GM19240 (cell line): ENCODE measurements at regions not wholly inside any gene's neighbourhood (a gene's known extent, or its start where the extent isn't known, plus 50 kb on each side); places are given as distances from the start of the nearest gene placed in this dataset.

Experiments used
- DNase-seq: peaks from one replicate; pipeline ENCODE4 v3.0.0; 2011; ENCODE audit warnings: low spot score; ENCODE audit not compliant: insufficient read length

DNA sequence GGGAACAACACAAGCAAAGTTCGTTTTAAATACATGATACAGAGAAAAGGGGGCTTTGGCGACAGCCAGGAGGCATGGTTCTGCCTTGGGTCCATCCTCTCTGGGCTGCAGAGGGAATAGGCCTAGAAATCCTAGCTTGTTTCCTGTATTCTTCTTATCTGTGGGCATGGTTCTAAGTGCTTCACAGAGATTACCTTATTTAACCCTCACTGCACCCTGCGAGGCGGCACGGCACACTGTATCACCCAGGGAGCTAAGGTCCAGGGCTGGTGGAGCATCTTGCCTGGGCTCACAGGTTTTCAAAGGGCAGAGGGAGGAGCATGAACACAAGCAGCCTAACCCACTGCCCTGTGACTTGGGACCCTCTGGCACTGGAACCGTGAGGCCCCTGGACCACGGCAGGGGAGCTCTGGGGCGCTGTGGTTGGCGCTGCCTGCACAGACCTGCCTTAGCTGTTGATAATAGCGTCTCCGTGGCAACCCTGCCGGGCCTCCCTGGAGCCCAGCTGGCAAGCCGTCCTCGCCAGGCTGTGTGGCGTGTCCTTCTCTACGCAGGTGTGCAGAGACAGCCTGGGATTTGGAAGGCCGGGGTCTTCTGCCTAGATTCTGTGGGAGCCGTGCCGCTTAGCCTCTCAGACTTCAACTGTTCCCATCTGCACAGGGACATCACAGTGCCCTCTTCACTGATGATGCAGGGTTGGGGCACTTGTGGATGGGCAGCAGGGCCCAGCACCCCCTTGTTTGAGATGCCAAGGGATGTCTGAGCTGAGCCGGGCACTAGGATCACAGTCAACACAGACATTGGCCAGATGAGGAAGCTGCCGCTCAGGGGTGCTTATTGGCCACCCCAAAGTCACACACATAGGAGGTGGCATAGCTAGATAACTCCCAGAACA lies 154.6 kb upstream of the TLE3 start:
- no peak for DNase-seq

DNA sequence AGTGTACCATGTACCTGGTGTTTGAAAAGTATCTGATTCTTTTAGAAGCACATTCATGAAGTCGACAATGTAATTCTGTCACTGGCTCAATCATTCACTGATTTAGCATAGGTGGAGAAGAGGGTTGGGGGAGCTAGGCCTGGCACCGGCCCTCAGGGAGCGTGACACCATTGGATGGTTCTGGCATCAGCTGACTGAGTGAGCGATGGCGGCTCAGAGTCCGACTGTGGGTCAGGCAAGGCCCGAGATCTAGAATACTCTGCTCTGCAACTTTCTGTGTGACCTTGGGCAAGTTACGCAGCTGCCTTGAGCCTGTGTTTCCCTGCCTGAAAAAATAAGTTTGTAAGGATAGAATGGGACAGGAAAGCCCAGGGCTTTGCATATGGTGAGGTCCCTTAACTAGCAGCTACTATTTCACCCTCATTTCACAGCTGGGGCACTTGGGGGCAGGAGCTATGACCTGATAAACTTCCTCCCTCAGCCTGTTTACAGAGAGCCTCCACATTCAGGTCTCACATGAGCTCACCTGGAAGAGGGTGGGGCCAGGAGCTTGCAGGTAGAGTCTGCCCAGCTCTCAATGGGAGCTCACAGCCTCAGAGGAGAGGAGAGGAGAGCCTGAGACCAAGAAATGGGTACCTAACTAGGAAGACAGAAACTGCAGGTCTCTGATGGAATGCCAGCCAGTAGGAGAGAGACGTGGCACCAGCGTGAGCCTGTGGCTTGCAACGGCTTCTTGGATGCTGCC lies 153.7 kb upstream of the TLE3 start:
- DNase-seq: no peak

- no peak for DNase-seq
Observed at GRCh38 chr15:70250208-70251201, 152.8 kb upstream of the TLE3 start.

DNA sequence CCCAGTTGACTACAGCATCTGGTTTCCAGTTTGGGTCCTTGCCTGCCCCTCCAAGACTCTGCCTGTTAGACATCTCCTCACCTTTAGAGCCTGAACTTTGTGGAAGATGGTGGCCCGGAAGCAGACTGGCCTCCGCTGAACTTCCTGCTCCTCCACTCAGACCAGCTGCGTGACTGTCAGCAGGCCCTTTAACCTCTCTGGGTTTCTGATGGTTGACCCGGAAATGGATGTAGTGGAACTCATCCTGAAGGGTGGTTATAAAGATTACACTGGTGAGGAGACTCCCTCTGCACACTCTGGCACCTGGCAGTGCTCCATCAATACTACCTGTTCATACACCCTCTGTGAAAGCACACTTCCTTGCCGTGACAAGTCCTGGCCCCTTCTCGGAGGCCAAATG lies 151.9 kb upstream of the TLE3 start:
- DNase-seq: no peak

- no peak for DNase-seq
Observed at GRCh38 chr15:70248116-70249025, 150.7 kb upstream of the TLE3 start.

GRCh38 chr15:70247281-70247680 lies 149.6 kb upstream of the TLE3 start:
- DNase-seq: no peak

DNA sequence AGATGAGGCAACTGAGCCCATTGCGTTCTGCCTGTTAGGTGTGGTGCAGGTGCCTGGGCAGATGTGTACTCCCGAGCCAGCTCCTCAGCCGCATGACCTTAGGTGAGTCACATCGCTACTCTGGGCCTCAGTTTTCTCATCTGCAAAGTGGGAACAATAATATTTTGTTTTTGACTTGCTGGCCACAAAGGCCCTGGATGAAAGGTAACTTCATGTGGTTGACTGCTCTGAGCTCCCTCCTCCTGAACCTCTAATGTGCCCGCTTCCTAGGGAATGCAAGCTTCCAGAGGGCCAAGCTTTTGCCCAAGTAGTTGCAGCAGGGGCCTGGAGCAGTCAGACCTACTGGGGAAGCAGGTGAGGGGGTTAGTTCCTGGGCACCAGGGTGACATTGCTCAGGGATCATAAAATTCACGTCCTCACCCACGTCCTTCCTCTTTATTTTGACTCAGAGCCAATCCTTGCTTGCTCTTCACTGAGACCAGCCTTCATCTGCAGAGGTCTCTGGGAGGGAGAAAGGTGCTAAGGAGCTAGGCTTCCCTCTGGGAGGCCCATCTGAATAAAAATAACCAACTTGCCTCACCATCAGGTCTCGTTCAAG lies 149.0 kb upstream of the TLE3 start:
- no peak for DNase-seq

DNA sequence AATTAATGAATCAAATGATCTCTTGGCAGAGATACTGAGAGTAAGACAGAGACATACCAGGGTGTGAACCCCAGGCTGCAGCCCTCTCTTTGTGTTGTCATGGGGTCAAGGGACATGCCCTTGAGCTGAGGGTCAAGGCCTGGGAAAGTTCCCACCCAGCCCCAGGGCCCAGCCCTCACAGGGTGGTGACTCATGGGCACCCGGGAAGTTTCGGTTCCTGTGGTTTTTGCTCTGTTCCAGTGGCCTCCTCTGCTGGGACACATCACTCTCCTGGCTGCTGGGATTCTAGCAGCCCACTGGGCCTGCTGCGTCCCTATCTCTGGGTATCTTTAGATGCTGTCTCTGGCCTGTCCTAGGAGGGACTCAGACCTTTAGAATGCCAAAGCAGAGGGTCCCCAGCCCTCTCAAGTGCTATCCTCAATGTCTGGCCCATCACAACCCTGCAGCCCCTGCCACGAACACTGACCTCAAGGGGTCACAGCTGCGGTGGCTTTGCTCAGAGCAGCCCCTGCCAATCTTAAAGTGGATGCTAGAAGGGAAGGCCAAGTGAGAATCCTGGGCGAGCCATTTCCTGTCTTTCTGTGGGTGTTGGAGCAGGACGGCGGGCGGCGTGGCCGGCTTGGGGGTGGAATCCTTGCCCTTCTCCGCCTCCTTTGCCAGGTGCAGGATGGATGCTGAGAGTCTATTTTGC lies 148.4 kb upstream of the TLE3 start:
- no peak for DNase-seq

- no peak for DNase-seq
Observed at GRCh38 chr15:70244978-70245542, 147.3 kb upstream of the TLE3 start.

- DNase-seq: no peak
Observed at GRCh38 chr15:70243686-70244540, 146.2 kb upstream of the TLE3 start.

DNA sequence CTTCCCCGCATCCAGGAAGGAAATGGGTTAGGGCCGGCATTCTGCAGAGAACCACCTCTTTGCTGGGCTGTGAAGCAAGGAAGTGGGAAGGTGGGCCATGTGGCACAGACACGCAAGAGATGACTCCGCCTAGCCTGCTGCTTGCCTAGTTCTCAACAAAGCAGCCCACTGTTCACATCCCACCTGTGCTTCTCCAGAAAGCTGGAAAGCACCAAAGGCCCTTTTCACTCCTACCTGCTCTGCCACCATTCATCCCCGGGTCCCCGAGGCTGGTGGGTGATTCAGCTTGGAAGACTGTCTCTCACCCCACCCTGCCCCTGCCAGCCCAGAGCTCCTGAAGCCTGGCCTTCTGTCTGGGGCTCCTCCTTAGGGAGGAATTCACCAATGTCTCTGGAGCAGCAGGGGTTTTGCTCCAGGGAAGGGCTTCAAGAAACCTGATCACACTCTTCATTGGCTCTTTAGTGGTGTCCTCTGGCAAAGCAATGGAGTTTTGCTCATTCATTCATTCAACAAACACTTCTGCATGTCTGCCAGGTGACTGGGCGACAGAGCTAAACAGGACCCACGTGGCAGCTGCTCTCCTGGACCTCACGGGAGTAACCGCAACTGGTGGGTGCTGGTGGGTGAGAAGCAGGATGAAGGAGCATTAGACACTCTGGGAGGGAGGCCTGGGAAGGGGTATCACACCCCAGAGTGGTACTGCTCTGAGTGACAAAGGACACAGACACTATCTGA lies 145.4 kb upstream of the TLE3 start:
- no peak for DNase-seq

DNA sequence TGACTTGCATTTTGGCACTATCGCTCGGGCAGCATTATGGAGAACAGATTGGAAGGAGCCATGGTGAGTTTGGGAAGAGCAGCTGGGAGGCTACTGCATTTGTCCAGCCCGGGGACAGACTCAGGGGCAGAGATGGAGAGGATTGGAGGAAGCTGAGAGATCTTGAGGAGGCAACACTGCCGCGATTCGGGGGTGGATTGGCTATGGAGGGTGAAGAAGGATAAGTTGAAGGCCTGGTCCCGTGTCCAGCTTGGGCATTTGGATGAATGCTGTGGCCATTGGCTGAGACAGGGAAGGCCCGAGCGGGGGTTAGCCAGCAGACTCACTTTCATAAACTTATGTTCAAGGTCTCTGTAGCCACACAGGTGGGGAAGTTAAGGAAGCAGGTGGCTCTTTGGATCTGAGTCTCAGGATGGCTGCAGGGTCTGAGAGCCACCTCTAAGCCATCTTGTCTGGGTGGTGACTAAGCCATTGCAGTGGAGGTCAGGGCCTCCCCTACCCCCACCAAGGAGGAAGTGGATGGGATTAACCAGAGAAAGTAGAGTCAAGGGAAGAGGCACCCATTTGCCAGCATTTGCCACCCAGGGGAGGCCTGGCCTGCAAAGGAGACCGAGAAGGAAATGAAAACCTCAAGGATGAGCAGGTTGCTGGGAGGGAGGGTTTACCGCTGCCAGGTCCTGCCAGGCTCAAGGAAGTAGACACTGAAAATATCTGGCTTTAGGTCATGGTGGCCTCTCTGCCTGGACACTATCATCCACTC lies 144.0 kb upstream of the TLE3 start:
- no peak for DNase-seq

DNA sequence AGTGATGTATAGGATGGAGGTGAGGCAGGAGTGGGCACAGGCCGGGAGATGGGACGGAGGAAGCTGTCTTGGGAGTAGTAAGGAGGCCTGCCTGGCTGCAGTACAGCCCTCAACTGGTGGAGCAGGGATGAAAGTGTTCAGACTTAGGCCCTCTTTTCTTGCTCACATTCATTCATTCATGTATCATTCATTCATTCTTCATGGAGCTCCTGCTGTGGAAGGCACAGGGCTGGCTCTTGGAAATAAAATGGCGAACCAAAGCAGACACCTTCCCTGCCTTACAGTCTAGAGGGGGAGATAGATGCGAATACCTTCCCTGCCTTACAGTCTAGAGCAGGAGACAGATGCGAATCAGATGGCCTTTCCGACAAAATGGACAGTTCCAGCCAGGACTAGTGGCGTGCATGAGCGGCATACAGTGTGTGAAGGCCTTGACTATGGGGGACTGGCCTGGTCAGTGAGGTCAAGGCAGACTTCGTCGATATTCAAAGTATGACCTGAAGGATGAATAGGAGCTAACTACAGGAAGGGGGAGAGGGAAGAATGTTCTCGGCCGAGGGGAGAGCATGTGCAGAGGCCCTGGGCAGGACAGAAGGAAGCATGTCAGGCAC lies 143.2 kb upstream of the TLE3 start:
- no peak for DNase-seq

- DNase-seq: peak; percentile 61
Observed at GRCh38 chr15:70240082-70240481, 142.4 kb upstream of the TLE3 start.

GRCh38 chr15:70238917-70239316 lies 141.2 kb upstream of the TLE3 start:
- DNase-seq: no peak

DNA sequence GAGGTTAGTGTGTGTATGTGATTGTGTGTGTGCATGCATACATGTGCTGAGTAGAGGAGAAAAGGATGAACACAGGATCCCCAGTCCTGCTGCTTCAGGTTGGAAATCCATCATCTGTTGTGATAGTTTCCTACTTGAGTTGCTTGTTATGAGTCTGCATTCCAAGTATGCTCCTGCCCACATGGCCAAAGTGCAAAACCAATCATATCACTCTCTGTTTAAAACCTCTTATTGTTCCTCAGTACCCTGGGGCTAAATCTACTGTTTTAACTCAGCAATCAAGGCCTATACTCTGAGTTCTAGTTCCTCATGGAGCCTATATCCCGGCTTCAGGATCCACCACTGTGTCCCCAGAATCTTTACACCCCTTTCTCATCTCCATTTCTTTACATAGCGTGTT lies 139.9 kb upstream of the TLE3 start:
- no peak for DNase-seq
